ENCODE measurements at regions not wholly inside any gene's neighbourhood (a gene's known extent, or its start where the extent isn't known, plus 50 kb on each side); places are given as distances from the start of the nearest gene placed in this dataset.
A peak's percentile ranks its signal among the peaks of the same experiment; 100 is the strongest.

DNA sequence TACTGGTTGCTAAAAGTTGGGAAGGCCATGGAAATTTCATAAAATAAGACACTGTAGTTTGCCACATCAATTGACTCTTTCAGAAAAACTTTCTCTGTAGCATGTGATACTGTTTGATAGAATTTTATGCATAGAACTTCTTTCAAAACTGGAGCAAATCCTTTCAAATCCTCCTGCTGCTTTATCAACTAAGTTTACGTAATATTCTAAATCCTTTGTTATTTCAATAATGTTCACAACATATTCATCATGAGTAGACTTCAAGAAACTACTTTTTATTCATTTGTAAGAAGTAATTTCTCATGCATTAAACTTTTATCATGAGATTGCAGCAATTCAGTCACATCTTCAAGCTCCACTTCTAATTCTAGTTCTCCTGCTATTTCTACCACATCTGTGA is 199.3 kb downstream of the PCDH18 start:
- no peaks in the 10 kb centered on the region for H3K79me2 ChIP-seq (ENCODE audit: low read length)
- no peaks in the 10 kb centered on the region for H3K4me1 ChIP-seq (ENCODE audit: insufficient read depth, low read length)
- CTCF ChIA-PET = no interaction called here
- no peak overlapping the region for H3K4me2 ChIP-seq (ENCODE audit: low read length)
- no peaks in the 10 kb centered on the region for H3K9me3 ChIP-seq (ENCODE audit: low read length)
- no peak overlapping the region for H2AFZ ChIP-seq (ENCODE audit: low read length)
- no peaks in the 10 kb centered on the region for H3K27me3 ChIP-seq (ENCODE audit: low read length)
- H4K20me1 ChIP-seq (ENCODE audit: low read length) = no peaks in the 10 kb centered on the region
- H3F3A ChIP-seq (ENCODE audit: low read length, unreplicated experiment) = no peaks in the 10 kb centered on the region
- intact Hi-C loops (cut with micrococcal nuclease) = no loop called here
- H3K36me3 ChIP-seq (ENCODE audit: low read depth, low read length) = no peaks in the 10 kb centered on the region
- no peak overlapping the region for H3K27ac ChIP-seq (ENCODE audit: low read length)
- BruUV-seq (replicated peaks) = no TSS peak
- POLR2A ChIA-PET (ENCODE audit: unreplicated experiment) = no interaction called here
- H3K4me3 ChIP-seq (ENCODE audit: low read length) = no peak overlapping the region
- TF ChIP-seq, protein P1, sequence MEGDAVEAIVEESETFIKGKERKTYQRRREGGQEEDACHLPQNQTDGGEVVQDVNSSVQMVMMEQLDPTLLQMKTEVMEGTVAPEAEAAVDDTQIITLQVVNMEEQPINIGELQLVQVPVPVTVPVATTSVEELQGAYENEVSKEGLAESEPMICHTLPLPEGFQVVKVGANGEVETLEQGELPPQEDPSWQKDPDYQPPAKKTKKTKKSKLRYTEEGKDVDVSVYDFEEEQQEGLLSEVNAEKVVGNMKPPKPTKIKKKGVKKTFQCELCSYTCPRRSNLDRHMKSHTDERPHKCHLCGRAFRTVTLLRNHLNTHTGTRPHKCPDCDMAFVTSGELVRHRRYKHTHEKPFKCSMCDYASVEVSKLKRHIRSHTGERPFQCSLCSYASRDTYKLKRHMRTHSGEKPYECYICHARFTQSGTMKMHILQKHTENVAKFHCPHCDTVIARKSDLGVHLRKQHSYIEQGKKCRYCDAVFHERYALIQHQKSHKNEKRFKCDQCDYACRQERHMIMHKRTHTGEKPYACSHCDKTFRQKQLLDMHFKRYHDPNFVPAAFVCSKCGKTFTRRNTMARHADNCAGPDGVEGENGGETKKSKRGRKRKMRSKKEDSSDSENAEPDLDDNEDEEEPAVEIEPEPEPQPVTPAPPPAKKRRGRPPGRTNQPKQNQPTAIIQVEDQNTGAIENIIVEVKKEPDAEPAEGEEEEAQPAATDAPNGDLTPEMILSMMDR (conservative IDR thresholded peaks at IDR 0.05; ENCODE audit: low read depth, low read length) = no peak
- TF ChIP-seq EZH2phosphoT487 (IDR thresholded peaks at IDR 0.05; ENCODE audit: borderline replicate concordance, low read length) (no peak), EZH2 (IDR thresholded peaks at IDR 0.05; ENCODE audit: low read length, unreplicated experiment) (no peak)
- no peak overlapping the region for H3K9ac ChIP-seq (ENCODE audit: low read length)
- ATAC-seq = no peak
- DNase-seq = no peak
- H3K9me2 ChIP-seq (replicated peaks; ENCODE audit: low read length) = no peaks in the 10 kb centered on the region

DNA sequence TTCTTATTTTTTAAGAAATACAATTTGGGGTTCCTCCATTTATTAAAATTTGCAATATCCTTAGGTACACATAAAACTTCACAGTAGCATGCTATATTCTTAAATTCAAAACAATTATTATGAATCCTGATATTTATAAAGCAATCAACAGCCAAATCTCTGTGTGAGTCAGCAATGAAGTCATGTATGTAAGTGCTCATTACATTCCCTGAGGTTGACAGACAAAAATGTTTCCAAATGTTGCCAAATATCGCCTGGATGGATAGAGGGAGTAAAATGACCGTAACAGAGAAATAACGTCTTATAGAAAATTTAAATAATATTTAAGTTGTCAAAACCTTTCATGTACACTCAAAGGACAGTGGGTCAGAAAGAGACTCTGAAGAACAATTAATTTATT is 220.0 kb downstream of the PCDH18 start:
- no TSS peak for BruUV-seq (replicated peaks)
- no peak overlapping the region for H3K4me3 ChIP-seq (ENCODE audit: low read length)
- no peaks in the 10 kb centered on the region for H3K9me2 ChIP-seq (replicated peaks; ENCODE audit: low read length)
- H3K9me3 ChIP-seq (ENCODE audit: low read length) = no peaks in the 10 kb centered on the region
- no peak overlapping the region for H3K27ac ChIP-seq (ENCODE audit: low read length)
- no peak overlapping the region for H3K4me2 ChIP-seq (ENCODE audit: low read length)
- ATAC-seq (no peak), DNase-seq (peak; percentile 26)
- H3K79me2 ChIP-seq (ENCODE audit: low read length) = no peaks in the 10 kb centered on the region
- H3K27me3 ChIP-seq (ENCODE audit: low read length) = no peaks in the 10 kb centered on the region
- H2AFZ ChIP-seq (ENCODE audit: low read length) = no peak overlapping the region
- peaks cover 12% of the 10 kb centered on the region; the same call in 1 of the 2 replicates for H3K4me1 ChIP-seq (ENCODE audit: insufficient read depth, low read length)
- H3K9ac ChIP-seq (ENCODE audit: low read length) = no peak overlapping the region
- ChIA-PET POLR2A (ENCODE audit: unreplicated experiment) (no interaction called here), CTCF (no interaction called here)
- H4K20me1 ChIP-seq (ENCODE audit: low read length) = no peaks in the 10 kb centered on the region
- no peaks in the 10 kb centered on the region for H3F3A ChIP-seq (ENCODE audit: low read length, unreplicated experiment)
- intact Hi-C loops (cut with micrococcal nuclease) = no loop called here
- no peaks in the 10 kb centered on the region for H3K36me3 ChIP-seq (ENCODE audit: low read depth, low read length)
- TF ChIP-seq, protein P1 (conservative IDR thresholded peaks at IDR 0.05; ENCODE audit: low read depth, low read length) = no peak
- TF ChIP-seq EZH2 (IDR thresholded peaks at IDR 0.05; ENCODE audit: low read length, unreplicated experiment) (no peak), EZH2phosphoT487 (IDR thresholded peaks at IDR 0.05; ENCODE audit: borderline replicate concordance, low read length) (no peak)

DNA sequence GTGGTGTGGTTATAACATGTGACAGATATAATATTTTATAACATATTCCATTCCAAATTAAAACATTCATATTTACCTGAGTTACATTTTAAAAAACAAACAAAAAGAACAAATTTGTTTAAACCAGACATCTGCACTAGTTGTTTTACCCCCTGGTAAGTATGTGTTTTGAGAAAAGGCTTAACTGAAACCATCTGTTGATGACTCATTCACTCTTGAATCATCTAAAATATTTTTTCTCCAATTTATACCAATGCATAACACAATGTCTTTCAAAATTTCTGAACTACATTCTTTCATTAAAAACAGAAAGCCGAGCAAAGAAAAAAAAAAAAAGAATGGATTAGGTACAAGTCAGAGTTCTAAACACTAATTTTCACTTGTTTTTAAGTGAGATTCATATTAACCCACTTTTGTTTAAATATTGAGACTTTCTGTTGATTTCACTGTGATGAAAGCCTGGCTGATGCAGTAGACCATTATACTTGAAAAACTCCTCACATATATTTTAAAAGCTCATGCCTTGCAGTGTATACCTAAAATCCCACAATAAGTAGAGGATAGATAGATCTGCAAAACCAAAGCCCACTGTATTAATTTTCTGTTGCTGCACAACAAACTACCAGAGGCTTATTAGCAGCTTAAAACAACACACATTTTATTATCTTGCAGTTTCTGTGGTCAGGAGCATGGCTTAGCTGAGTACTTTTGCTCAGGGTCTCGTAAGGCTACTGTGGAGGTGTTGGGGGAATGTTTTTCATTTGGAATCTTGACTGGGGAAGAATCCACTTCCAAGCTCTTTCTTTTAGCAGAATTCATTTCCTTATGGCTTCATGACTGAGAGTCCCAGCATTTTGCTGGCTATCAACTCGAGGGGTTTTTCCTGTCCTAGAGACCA is 221.5 kb downstream of the PCDH18 start:
- H3F3A ChIP-seq (ENCODE audit: low read length, unreplicated experiment) = no peaks in the 10 kb centered on the region
- intact Hi-C loops (cut with micrococcal nuclease) = no loop called here
- H3K79me2 ChIP-seq (ENCODE audit: low read length) = no peaks in the 10 kb centered on the region
- DNase-seq (peak; percentile 36), ATAC-seq (peak; percentile 63)
- CTCF ChIA-PET = no interaction called here
- H3K4me2 ChIP-seq (ENCODE audit: low read length) = no peak overlapping the region
- peaks cover 12% of the 10 kb centered on the region; the same call in 1 of the 2 replicates for H3K4me1 ChIP-seq (ENCODE audit: insufficient read depth, low read length)
- H3K4me3 ChIP-seq (ENCODE audit: low read length) = no peak overlapping the region
- no peaks in the 10 kb centered on the region for H4K20me1 ChIP-seq (ENCODE audit: low read length)
- H3K27me3 ChIP-seq (ENCODE audit: low read length) = no peaks in the 10 kb centered on the region
- POLR2A ChIA-PET (ENCODE audit: unreplicated experiment) = no interaction called here
- 0 out of 2 replicates have a peak overlapping the region, but pooled peaks have one; percentile 24 for H3K27ac ChIP-seq (ENCODE audit: low read length)
- BruUV-seq (replicated peaks) = no TSS peak
- no peak overlapping the region for H3K9ac ChIP-seq (ENCODE audit: low read length)
- no peak overlapping the region for H2AFZ ChIP-seq (ENCODE audit: low read length)
- TF ChIP-seq EZH2 (IDR thresholded peaks at IDR 0.05; ENCODE audit: low read length, unreplicated experiment) (no peak), EZH2phosphoT487 (IDR thresholded peaks at IDR 0.05; ENCODE audit: borderline replicate concordance, low read length) (no peak)
- TF ChIP-seq, protein P1 (conservative IDR thresholded peaks at IDR 0.05; ENCODE audit: low read depth, low read length) = no peak
- H3K9me3 ChIP-seq (ENCODE audit: low read length) = no peaks in the 10 kb centered on the region
- H3K9me2 ChIP-seq (replicated peaks; ENCODE audit: low read length) = no peaks in the 10 kb centered on the region
- no peaks in the 10 kb centered on the region for H3K36me3 ChIP-seq (ENCODE audit: low read depth, low read length)
